ENCODE measurements at regions not wholly inside any gene's neighbourhood (a gene's known extent, or its start where the extent isn't known, plus 50 kb on each side); places are given as distances from the start of the nearest gene placed in this dataset.
"Not testable (repeated sequence)": the region's sequence is repeated elsewhere in the genome, so short reads cannot be mapped to it uniquely, and the experiment has no call there.

- DNase-seq (ENCODE audit: extremely low read depth in 1 of 11, low read depth in 9 of 11, low spot score in 4 of 11): not testable (repeated sequence)
Observed at GRCh38 chr5:36555035-36555434, 51.4 kb upstream of the SLC1A3 start.
